ENCODE measurements at regions not wholly inside any gene's neighbourhood (a gene's known extent, or its start where the extent isn't known, plus 50 kb on each side); places are given as distances from the start of the nearest gene placed in this dataset.

GRCh38 chr6:14388371-14388770 lies 270.8 kb downstream of the CD83 start:
- TF ChIP-seq PRDM15 (CRISPR knock-in tag; IDR thresholded peaks at IDR 0.05) (no peak), ZZZ3 (IDR thresholded peaks at IDR 0.05; ENCODE audit: control insufficient read depth, insufficient read length, low read depth) (no peak), SKIL (IDR thresholded peaks at IDR 0.05; ENCODE audit: low read depth, poor library complexity, severe bottlenecking) (no peak), ESRRA (IDR thresholded peaks at IDR 0.05; ENCODE audit: low read length) (no peak), CHD4 (IDR thresholded peaks at IDR 0.05) (no peak), GABPA (IDR thresholded peaks at IDR 0.05; ENCODE audit: low read depth) (no peak), SIN3A (IDR thresholded peaks at IDR 0.05; ENCODE audit: low read depth, low read length) (no peak), TBL1XR1 (IDR thresholded peaks at IDR 0.05; ENCODE audit: low read depth, low read length) (no peak), NFXL1 (IDR thresholded peaks at IDR 0.05; ENCODE audit: borderline replicate concordance) (no peak)
- TF ChIP-seq, protein P1, sequence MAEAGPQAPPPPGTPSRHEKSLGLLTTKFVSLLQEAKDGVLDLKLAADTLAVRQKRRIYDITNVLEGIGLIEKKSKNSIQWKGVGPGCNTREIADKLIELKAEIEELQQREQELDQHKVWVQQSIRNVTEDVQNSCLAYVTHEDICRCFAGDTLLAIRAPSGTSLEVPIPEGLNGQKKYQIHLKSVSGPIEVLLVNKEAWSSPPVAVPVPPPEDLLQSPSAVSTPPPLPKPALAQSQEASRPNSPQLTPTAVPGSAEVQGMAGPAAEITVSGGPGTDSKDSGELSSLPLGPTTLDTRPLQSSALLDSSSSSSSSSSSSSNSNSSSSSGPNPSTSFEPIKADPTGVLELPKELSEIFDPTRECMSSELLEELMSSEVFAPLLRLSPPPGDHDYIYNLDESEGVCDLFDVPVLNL (IDR thresholded peaks at IDR 0.05; ENCODE audit: low read depth, low read length): no peak
- TF ChIP-seq, protein P2, sequence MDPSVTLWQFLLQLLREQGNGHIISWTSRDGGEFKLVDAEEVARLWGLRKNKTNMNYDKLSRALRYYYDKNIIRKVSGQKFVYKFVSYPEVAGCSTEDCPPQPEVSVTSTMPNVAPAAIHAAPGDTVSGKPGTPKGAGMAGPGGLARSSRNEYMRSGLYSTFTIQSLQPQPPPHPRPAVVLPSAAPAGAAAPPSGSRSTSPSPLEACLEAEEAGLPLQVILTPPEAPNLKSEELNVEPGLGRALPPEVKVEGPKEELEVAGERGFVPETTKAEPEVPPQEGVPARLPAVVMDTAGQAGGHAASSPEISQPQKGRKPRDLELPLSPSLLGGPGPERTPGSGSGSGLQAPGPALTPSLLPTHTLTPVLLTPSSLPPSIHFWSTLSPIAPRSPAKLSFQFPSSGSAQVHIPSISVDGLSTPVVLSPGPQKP (IDR thresholded peaks at IDR 0.05; ENCODE audit: low read depth, low read length): no peak
- TF ChIP-seq, protein P3, sequence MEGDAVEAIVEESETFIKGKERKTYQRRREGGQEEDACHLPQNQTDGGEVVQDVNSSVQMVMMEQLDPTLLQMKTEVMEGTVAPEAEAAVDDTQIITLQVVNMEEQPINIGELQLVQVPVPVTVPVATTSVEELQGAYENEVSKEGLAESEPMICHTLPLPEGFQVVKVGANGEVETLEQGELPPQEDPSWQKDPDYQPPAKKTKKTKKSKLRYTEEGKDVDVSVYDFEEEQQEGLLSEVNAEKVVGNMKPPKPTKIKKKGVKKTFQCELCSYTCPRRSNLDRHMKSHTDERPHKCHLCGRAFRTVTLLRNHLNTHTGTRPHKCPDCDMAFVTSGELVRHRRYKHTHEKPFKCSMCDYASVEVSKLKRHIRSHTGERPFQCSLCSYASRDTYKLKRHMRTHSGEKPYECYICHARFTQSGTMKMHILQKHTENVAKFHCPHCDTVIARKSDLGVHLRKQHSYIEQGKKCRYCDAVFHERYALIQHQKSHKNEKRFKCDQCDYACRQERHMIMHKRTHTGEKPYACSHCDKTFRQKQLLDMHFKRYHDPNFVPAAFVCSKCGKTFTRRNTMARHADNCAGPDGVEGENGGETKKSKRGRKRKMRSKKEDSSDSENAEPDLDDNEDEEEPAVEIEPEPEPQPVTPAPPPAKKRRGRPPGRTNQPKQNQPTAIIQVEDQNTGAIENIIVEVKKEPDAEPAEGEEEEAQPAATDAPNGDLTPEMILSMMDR (IDR thresholded peaks at IDR 0.05 in 2 of 3, conservative IDR thresholded peaks at IDR 0.05 in 1 of 3; ENCODE audit: control insufficient read depth in 2 of 3, extremely low read depth in 1 of 3, insufficient read depth in 1 of 3, low read depth in 3 of 3, low read length in 3 of 3): no peak

Measured in GM12878 (cell line).